ENCODE measurements at regions not wholly inside any gene's neighbourhood (a gene's known extent, or its start where the extent isn't known, plus 50 kb on each side); places are given as distances from the start of the nearest gene placed in this dataset.
A peak's percentile ranks its signal among the peaks of the same experiment; 100 is the strongest.

GRCh38 chr2:58449286-58450010 is 208.3 kb upstream of the FANCL start:
- DNase-seq (ENCODE audit: low spot score): no peak

GRCh38 chr2:58448845-58449244 is 207.7 kb upstream of the FANCL start:
- DNase-seq (ENCODE audit: low spot score): no peak

- DNase-seq (ENCODE audit: low spot score): peak; percentile 64
Measured at GRCh38 chr2:58448065-58448507, 207.0 kb upstream of the FANCL start.

- no peak for DNase-seq (ENCODE audit: low spot score)
Measured at GRCh38 chr2:58447586-58447985, 206.5 kb upstream of the FANCL start.

GRCh38 chr2:58441643-58442042 is 200.5 kb upstream of the FANCL start:
- DNase-seq (ENCODE audit: low spot score): no peak

GRCh38 chr2:58436872-58437271 is 195.7 kb upstream of the FANCL start:
- peak; percentile 18 for DNase-seq (ENCODE audit: low spot score)

GRCh38 chr2:58435246-58435645 is 194.1 kb upstream of the FANCL start:
- no peak for DNase-seq (ENCODE audit: low spot score)

GRCh38 chr2:58434692-58435091 is 193.6 kb upstream of the FANCL start:
- no peak for DNase-seq (ENCODE audit: low spot score)

- peak; percentile 47 for DNase-seq (ENCODE audit: low spot score)
Measured at GRCh38 chr2:58432491-58433170, 191.5 kb upstream of the FANCL start.

- no peak for DNase-seq (ENCODE audit: low spot score)
Measured at GRCh38 chr2:58429014-58429875, 188.1 kb upstream of the FANCL start.

- DNase-seq (ENCODE audit: low spot score): no peak
Measured at GRCh38 chr2:58428096-58429013, 187.2 kb upstream of the FANCL start.

- DNase-seq (ENCODE audit: low spot score): peak; percentile 20
Measured at GRCh38 chr2:58427572-58428095, 186.5 kb upstream of the FANCL start.

- no peak for DNase-seq (ENCODE audit: low spot score)
Measured at GRCh38 chr2:58425368-58425767, 184.2 kb upstream of the FANCL start.

GRCh38 chr2:58419983-58420382 is 178.9 kb upstream of the FANCL start:
- no peak for DNase-seq (ENCODE audit: low spot score)

GRCh38 chr2:58416696-58417095 is 175.6 kb upstream of the FANCL start:
- no peak for DNase-seq (ENCODE audit: low spot score)

- DNase-seq (ENCODE audit: low spot score): no peak
Measured at GRCh38 chr2:58414506-58414905, 173.4 kb upstream of the FANCL start.

GRCh38 chr2:58410549-58410948 is 169.4 kb upstream of the FANCL start:
- DNase-seq (ENCODE audit: low spot score): no peak

GRCh38 chr2:58407487-58407886 is 166.4 kb upstream of the FANCL start:
- DNase-seq (ENCODE audit: low spot score): no peak

- DNase-seq (ENCODE audit: low spot score): no peak
Measured at GRCh38 chr2:58405341-58405740, 164.2 kb upstream of the FANCL start.

GRCh38 chr2:58401936-58402335 is 160.8 kb upstream of the FANCL start:
- DNase-seq (ENCODE audit: low spot score): no peak

GRCh38 chr2:58398406-58398805 is 157.3 kb upstream of the FANCL start:
- no peak for DNase-seq (ENCODE audit: low spot score)
